Uterus (tissue), 3 donors: ENCODE measurements at regions not wholly inside any gene's neighbourhood (a gene's known extent, or its start where the extent isn't known, plus 50 kb on each side); places are given as distances from the start of the nearest gene placed in this dataset.
"Not testable (repeated sequence)": the region's sequence is repeated elsewhere in the genome, so short reads cannot be mapped to it uniquely, and the experiment has no call there.

Experiments
- DNase-seq, 2 donors: peaks; one replicate each; pipeline ENCODE4 v3.0.0-alpha.2; 2019 to 2020
- H3K27ac ChIP-seq, 2 donors: fragments of 200-600 bp; sonication (generic); 1 replicate in 1 of 2; 2 replicates in 1 of 2; pipeline ENCODE4 v1.5.1; 2016 to 2018
- H3K27me3 ChIP-seq, 2 donors: fragments of 200-600 bp; sonication (generic); one replicate each; pipeline ENCODE4 v1.5.1; 2018 to 2019; ENCODE audit warnings: control low read depth in 1 of 2
- H3K36me3 ChIP-seq, 2 donors: fragments of 200-600 bp; sonication (generic); one replicate each; pipeline ENCODE4 v1.5.1; 2019; ENCODE audit warnings: control low read depth in 1 of 2
- H3K4me1 ChIP-seq, 2 donors: fragments of 200-600 bp; sonication (generic); one replicate each; pipeline ENCODE4 v1.5.1; 2018 to 2019; ENCODE audit warnings: control low read depth in 1 of 2
- H3K4me3 ChIP-seq, 2 donors: fragments of 200-600 bp; sonication (generic); 1 replicate in 1 of 2; 2 replicates in 1 of 2; pipeline ENCODE4 v1.5.1; 2018 to 2019; ENCODE audit warnings: mild to moderate bottlenecking in 1 of 2
- H3K9me3 ChIP-seq, 2 donors: fragments of 200-600 bp; sonication (generic); one replicate each; pipeline ENCODE4 v1.5.1; 2019; ENCODE audit warnings: control low read depth in 1 of 2
- CTCF ChIP-seq, 4 experiments: fragments of 200-600 bp in 2 of 4; fragments of 450-650 bp in 2 of 4; sonication (generic) in 2 of 4; IDR thresholded peaks; one replicate each; pipeline ENCODE4 v1.5.1; 2016 to 2019; ENCODE audit warnings: antibody characterized with exemption in 4 of 4, mild to moderate bottlenecking in 2 of 4, moderate library complexity in 1 of 4
- POLR2A ChIP-seq, 2 donors: fragments of 450-650 bp; IDR thresholded peaks; one replicate each; pipeline ENCODE4 v1.6.1; 2016; ENCODE audit warnings: antibody characterized with exemption in 2 of 2, mild to moderate bottlenecking in 1 of 2, moderate library complexity in 1 of 2
- intact Hi-C: fragments of 100-400 bp; cut with DNase I; formaldehyde crosslinking; loops from one replicate; pipeline ENCODE4 v1.15.1; 2023; ENCODE audit warnings: low total_unique reads
- donor health status: DM: yes; HTN: yes; CAD: no.

GRCh38 chr16:50490828-50491227, 57.4 kb upstream of the NKD1 start:
- H3K4me3 ChIP-seq: no peak overlapping the region
- TF ChIP-seq POLR2A (IDR thresholded peaks at IDR 0.05) (no peak), CTCF (IDR thresholded peaks at IDR 0.05) (no peak)
- no peak for DNase-seq
- H3K36me3 ChIP-seq: no peaks in the 10 kb centered on the region
- intact Hi-C loops: no loop called here
- no peaks in the 10 kb centered on the region for H3K4me1 ChIP-seq
- H3K9me3 ChIP-seq: no peaks in the 10 kb centered on the region
- no peak overlapping the region for H3K27ac ChIP-seq
- no peaks in the 10 kb centered on the region for H3K27me3 ChIP-seq

- DNase-seq: no peak
- intact Hi-C loops: no loop called here
- H3K27me3 ChIP-seq: no peaks in the 10 kb centered on the region
- H3K27ac ChIP-seq: no peak overlapping the region
- no peak overlapping the region for H3K4me3 ChIP-seq
- no peak for TF ChIP-seq POLR2A (IDR thresholded peaks at IDR 0.05)
- no peak for TF ChIP-seq CTCF (IDR thresholded peaks at IDR 0.05)
- H3K36me3 ChIP-seq: no peaks in the 10 kb centered on the region
- peaks cover 0 to 4% of the 10 kb centered on the region in 2 donors for H3K9me3 ChIP-seq
- H3K4me1 ChIP-seq: no peaks in the 10 kb centered on the region
These were observed 59.0 kb upstream of the NKD1 start for GRCh38 chr16:50489182-50489581.

- H3K4me1 ChIP-seq: no peaks in the 10 kb centered on the region
- H3K27me3 ChIP-seq: no peaks in the 10 kb centered on the region
- no peaks in the 10 kb centered on the region for H3K36me3 ChIP-seq
- intact Hi-C loops: no loop called here
- peaks cover 0 to 4% of the 10 kb centered on the region in 2 donors for H3K9me3 ChIP-seq
- no peak for TF ChIP-seq POLR2A (IDR thresholded peaks at IDR 0.05)
- no peak for TF ChIP-seq CTCF (IDR thresholded peaks at IDR 0.05)
- no peak for DNase-seq
- H3K27ac ChIP-seq: no peak overlapping the region
- no peak overlapping the region for H3K4me3 ChIP-seq
These were observed 60.7 kb upstream of the NKD1 start for GRCh38 chr16:50487528-50487927.

- intact Hi-C loops, H3K27ac ChIP-seq, H3K9me3 ChIP-seq, H3K27me3 ChIP-seq, H3K36me3 ChIP-seq, H3K4me1 ChIP-seq, DNase-seq, H3K4me3 ChIP-seq: not testable (repeated sequence)
These were observed 62.0 kb upstream of the NKD1 start for GRCh38 chr16:50486162-50486561.

- H3K4me3 ChIP-seq: no peak overlapping the region
- H3K27ac ChIP-seq: no peak overlapping the region
- no peaks in the 10 kb centered on the region for H3K27me3 ChIP-seq
- DNase-seq: no peak
- intact Hi-C loops: no loop called here
- H3K4me1 ChIP-seq: no peaks in the 10 kb centered on the region
- peaks cover 0 to 4% of the 10 kb centered on the region in 2 donors for H3K9me3 ChIP-seq
- no peak for TF ChIP-seq POLR2A (IDR thresholded peaks at IDR 0.05)
- no peak for TF ChIP-seq CTCF (IDR thresholded peaks at IDR 0.05)
- no peaks in the 10 kb centered on the region for H3K36me3 ChIP-seq
These were observed 63.0 kb upstream of the NKD1 start for GRCh38 chr16:50485232-50485631.

GRCh38 chr16:50482271-50482670, 65.9 kb upstream of the NKD1 start:
- no peaks in the 10 kb centered on the region for H3K4me1 ChIP-seq
- peaks cover 0 to 4% of the 10 kb centered on the region in 2 donors for H3K9me3 ChIP-seq
- H3K4me3 ChIP-seq: no peak overlapping the region
- no peak for DNase-seq
- H3K27ac ChIP-seq: no peak overlapping the region
- TF ChIP-seq CTCF (IDR thresholded peaks at IDR 0.05): no peak
- TF ChIP-seq POLR2A (IDR thresholded peaks at IDR 0.05): no peak
- intact Hi-C loops: no loop called here
- H3K36me3 ChIP-seq: no peaks in the 10 kb centered on the region
- H3K27me3 ChIP-seq: no peaks in the 10 kb centered on the region
